PFSK-1 (cell line): ENCODE measurements at regions not wholly inside any gene's neighbourhood (a gene's known extent, or its start where the extent isn't known, plus 50 kb on each side); places are given as distances from the start of the nearest gene placed in this dataset.

Experiments
- FOXP2 ChIP-seq: optimal IDR thresholded peaks from 2 replicates; pipeline ENCODE3; 2011; ENCODE audit warnings: borderline replicate concordance, control low read depth, inconsistent platforms; ENCODE audit not compliant: insufficient read depth; ENCODE audit errors: extremely low read length, extremely low read depth
- POLR2AphosphoS5 ChIP-seq: IDR thresholded peaks from 2 replicates; pipeline ENCODE4 v1.6.1; 2012; ENCODE audit warnings: low read depth, mild to moderate bottlenecking, control low read depth, low read length, moderate library complexity
- SIN3A ChIP-seq: IDR thresholded peaks from 2 replicates; pipeline ENCODE4 v1.6.1; 2012; ENCODE audit warnings: mild to moderate bottlenecking, low read length, moderate library complexity, borderline replicate concordance; ENCODE audit not compliant: insufficient read depth
- TAF1 ChIP-seq: IDR thresholded peaks from 2 replicates; pipeline ENCODE4 v1.6.1; 2012; ENCODE audit warnings: low read length, control low read depth, borderline replicate concordance; ENCODE audit not compliant: insufficient read depth
- TF ChIP-seq, protein P1 (sequence below), 2 experiments: IDR thresholded peaks; 2 replicates each; pipeline versions ENCODE4 v1.6.1 to v1.8.0; 2011 to 2012; ENCODE audit warnings: low read depth in 2 of 2, low read length in 2 of 2, control low read depth in 1 of 2, inconsistent platforms in 1 of 2, mild to moderate bottlenecking in 1 of 2, moderate library complexity in 1 of 2; ENCODE audit not compliant: insufficient read depth in 1 of 2

DNA sequence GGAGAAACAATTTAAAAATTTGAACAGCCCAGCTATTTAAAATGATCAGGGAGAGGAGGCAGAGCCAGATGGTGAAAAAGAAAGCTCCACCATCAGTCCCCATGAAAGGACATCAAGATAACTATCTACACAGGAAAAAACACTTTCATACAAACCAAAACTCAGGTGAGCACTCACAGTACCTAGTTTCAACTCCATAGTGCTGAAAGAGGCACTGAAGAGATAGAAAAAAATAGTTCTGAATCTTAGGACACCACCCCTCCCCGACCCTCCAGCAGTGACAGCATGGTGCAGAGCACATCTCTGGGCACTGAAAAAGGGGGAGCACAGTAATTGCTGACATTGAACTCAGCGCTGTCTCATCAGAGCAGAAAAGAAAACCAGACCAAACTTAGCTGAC is 732.9 kb downstream of the CETN3 start:
- no peak for TF ChIP-seq FOXP2
- TF ChIP-seq SIN3A, result no peak
- TF ChIP-seq POLR2AphosphoS5, result no peak
- TF ChIP-seq, protein P1, sequence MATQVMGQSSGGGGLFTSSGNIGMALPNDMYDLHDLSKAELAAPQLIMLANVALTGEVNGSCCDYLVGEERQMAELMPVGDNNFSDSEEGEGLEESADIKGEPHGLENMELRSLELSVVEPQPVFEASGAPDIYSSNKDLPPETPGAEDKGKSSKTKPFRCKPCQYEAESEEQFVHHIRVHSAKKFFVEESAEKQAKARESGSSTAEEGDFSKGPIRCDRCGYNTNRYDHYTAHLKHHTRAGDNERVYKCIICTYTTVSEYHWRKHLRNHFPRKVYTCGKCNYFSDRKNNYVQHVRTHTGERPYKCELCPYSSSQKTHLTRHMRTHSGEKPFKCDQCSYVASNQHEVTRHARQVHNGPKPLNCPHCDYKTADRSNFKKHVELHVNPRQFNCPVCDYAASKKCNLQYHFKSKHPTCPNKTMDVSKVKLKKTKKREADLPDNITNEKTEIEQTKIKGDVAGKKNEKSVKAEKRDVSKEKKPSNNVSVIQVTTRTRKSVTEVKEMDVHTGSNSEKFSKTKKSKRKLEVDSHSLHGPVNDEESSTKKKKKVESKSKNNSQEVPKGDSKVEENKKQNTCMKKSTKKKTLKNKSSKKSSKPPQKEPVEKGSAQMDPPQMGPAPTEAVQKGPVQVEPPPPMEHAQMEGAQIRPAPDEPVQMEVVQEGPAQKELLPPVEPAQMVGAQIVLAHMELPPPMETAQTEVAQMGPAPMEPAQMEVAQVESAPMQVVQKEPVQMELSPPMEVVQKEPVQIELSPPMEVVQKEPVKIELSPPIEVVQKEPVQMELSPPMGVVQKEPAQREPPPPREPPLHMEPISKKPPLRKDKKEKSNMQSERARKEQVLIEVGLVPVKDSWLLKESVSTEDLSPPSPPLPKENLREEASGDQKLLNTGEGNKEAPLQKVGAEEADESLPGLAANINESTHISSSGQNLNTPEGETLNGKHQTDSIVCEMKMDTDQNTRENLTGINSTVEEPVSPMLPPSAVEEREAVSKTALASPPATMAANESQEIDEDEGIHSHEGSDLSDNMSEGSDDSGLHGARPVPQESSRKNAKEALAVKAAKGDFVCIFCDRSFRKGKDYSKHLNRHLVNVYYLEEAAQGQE (IDR thresholded peaks at IDR 0.05; ENCODE audit: insufficient read depth in 1 of 2, low read depth in 2 of 2, low read length in 2 of 2), result no peak
- TF ChIP-seq TAF1, result no peak

- TF ChIP-seq TAF1 (no peak), FOXP2 (no peak), SIN3A (no peak), POLR2AphosphoS5 (no peak)
- TF ChIP-seq, protein P1 (IDR thresholded peaks at IDR 0.05; ENCODE audit: insufficient read depth in 1 of 2, low read depth in 2 of 2, low read length in 2 of 2), result no peak
Observed at GRCh38 chr5:89673019-89673418, 736.5 kb downstream of the CETN3 start.

DNA sequence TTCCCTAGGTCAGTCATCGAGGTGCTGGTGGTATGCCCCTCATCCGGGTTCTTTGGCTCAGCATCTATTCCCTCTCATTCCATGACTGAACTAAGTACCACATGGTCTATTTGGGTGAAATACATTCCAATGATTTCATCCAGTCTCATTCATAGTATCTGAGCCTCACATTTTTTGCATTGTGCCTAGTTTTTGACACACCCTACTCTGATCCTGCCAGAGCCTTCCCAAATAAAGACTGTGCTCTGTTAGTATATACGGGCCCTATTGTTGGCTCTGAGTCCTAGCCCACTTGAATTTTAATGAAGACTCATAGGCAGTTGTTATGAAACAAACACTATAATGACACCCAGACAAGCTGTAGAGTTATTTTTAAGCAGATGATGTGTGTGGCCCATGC is 740.7 kb downstream of the CETN3 start:
- TF ChIP-seq TAF1 (no peak), FOXP2 (no peak), POLR2AphosphoS5 (no peak)
- TF ChIP-seq, protein P1 (IDR thresholded peaks at IDR 0.05; ENCODE audit: insufficient read depth in 1 of 2, low read depth in 2 of 2, low read length in 2 of 2), result no peak

DNA sequence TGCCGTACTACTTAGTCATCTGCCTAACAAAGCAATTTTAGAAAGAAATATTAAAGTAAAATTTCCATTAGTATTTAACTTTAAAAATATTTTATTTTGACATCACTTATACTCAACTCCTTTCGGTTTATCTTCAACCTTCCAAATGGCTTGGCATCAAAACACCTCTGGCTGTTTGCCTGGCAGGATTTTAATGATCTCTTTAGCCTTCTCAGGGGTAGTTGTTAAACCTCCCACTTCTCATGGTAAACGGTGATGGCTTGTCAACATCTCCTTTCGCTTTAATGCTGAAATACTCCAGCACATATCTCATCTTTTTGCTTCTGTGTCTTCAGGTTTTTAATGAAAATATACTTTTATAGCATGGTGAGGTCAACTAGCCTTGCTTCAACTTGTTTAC is 747.1 kb downstream of the CETN3 start:
- TF ChIP-seq SIN3A (no peak), TAF1 (no peak), FOXP2 (no peak)
- TF ChIP-seq, protein P1 (IDR thresholded peaks at IDR 0.05; ENCODE audit: insufficient read depth in 1 of 2, low read depth in 2 of 2, low read length in 2 of 2), result no peak

DNA sequence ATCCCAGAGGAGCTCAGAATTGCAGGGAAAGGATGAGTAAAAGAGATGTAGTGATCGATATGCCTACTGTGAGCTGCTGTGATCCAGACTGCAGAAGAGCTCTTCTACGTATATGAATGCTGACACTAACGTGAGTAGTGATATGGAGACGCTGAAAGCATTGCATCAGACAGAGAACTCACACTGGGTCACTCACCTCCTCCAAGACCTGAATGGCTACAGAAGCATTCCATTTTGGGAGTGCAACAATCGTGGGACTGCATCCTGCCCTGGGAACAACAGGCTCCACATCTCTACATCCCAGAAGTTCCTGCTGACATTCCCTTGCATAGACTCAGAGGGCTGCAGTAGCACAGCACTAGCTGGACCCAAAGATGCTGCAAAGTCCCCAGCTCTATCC is 755.9 kb upstream of the MEF2C start:
- TF ChIP-seq TAF1 (no peak), POLR2AphosphoS5 (no peak), SIN3A (no peak), FOXP2 (no peak)
- TF ChIP-seq, protein P1 (IDR thresholded peaks at IDR 0.05; ENCODE audit: insufficient read depth in 1 of 2, low read depth in 2 of 2, low read length in 2 of 2), result no peak
